ENCODE measurements at regions not wholly inside any gene's neighbourhood (a gene's known extent, or its start where the extent isn't known, plus 50 kb on each side); places are given as distances from the start of the nearest gene placed in this dataset.

DNA sequence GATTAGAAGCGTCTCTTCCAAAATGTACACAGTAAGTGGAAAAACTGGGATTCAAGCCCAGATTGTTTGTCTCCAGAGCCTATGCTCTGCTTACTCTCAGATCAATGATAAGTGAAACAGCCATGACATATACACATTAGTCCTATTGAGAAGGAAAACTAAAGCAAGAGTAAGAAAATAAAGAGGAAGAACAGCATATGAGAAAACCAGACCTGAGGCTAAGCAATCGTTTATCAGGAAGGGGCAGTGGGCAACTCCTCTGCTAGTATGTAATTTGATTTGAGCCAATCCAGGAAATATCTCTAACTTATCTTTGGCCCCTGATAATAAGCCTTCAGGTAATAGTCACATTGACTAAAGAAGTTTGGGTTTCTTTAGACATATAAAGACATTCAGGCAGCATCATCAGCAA, 789.9 kb upstream of the C9orf72 start (continued):
- TF ChIP-seq ZNF584 (CRISPR knock-in tag; IDR thresholded peaks at IDR 0.05; ENCODE audit: low read depth): no peak
- TF ChIP-seq, protein P1, sequence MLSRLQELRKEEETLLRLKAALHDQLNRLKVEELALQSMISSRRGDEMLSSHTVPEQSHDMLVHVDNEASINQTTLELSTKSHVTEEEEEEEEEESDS (CRISPR knock-in tag; IDR thresholded peaks at IDR 0.05): no peak
- TF ChIP-seq, protein P2, sequence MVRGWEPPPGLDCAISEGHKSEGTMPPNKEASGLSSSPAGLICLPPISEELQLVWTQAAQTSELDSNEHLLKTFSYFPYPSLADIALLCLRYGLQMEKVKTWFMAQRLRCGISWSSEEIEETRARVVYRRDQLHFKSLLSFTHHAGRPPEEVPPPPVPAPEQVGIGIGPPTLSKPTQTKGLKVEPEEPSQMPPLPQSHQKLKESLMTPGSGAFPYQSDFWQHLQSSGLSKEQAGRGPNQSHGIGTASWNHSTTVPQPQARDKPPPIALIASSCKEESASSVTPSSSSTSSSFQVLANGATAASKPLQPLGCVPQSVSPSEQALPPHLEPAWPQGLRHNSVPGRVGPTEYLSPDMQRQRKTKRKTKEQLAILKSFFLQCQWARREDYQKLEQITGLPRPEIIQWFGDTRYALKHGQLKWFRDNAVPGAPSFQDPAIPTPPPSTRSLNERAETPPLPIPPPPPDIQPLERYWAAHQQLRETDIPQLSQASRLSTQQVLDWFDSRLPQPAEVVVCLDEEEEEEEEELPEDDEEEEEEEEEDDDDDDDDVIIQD (CRISPR knock-in tag; IDR thresholded peaks at IDR 0.05): no peak

DNA sequence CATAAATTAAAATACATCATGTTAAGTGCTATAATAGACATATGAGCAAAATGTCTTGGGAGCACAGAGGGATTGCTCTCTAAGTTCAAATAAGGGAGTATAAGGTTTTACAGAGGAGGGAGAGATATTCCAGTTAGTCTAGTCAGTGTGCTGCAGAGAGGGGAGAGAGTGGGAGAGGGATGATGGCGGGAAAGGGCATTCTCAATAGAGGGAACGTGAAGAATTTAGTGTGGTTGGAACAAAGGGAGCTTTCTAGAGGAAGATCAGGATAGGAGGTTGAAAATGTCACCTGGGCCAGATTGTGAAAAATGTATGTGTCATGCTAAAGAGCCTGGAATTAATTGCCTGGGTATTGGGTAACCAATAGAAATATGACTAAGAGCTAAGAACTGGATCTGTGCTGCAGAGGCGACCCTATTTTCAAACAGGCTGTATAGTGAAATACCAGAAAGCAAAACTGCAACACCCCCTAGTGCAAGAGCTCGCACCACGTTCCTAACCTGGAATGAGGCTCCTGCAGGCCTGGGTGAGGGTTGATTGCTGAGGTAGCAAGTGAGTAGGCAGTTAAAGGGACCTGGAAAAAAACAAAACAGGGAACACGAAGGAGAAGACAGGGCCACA, 791.8 kb upstream of the C9orf72 start:
- no peaks in the 10 kb centered on the region for H3K4me1 ChIP-seq (replicated peaks in 1 of 2; ENCODE audit: control insufficient read depth in 2 of 2, insufficient read depth in 2 of 2, low read length in 2 of 2)
- 5% methylated on average over 4 of the region's 6 CpGs for WGBS (ENCODE audit: insufficient coverage, low coverage, missing lambda C conversion rate)
- intact Hi-C loops (cut with micrococcal nuclease): no loop called here
- FAIRE-seq (no peak), ATAC-seq (no peak), DNase-seq (ENCODE audit: extremely low read depth in 1 of 4, low spot score in 3 of 4) (no peak)
- TF ChIP-seq ZNF253 (CRISPR knock-in tag; conservative IDR thresholded peaks at IDR 0.05) (no peak), PURB (CRISPR knock-in tag; IDR thresholded peaks at IDR 0.05; ENCODE audit: low read depth) (no peak)
- in situ Hi-C loops (cut with MboI): no loop called here
- no peaks in the 10 kb centered on the region for H3K36me3 ChIP-seq (ENCODE audit: control insufficient read depth, insufficient read depth, low read length)
- no peak overlapping the region for H3K4me2 ChIP-seq (ENCODE audit: insufficient read depth, low read length)
- H3K27ac ChIP-seq (ENCODE audit: extremely low read depth, low read depth, low read length): no peak overlapping the region
- H3K9me1 ChIP-seq (ENCODE audit: control insufficient read depth, insufficient read depth, low read length): no peaks in the 10 kb centered on the region
- ChIA-PET CTCF (ENCODE audit: low intra/inter-chr PET ratio) (no interaction called here), POLR2A (no interaction called here)
- no peak overlapping the region for H3K9ac ChIP-seq (ENCODE audit: insufficient read depth in 1 of 2, low read depth in 2 of 2, low read length in 2 of 2)
- no peak overlapping the region for H2AFZ ChIP-seq (ENCODE audit: low read depth, low read length)
- no peaks in the 10 kb centered on the region for H3K27me3 ChIP-seq (ENCODE audit: control insufficient read depth in 2 of 2, insufficient read depth in 2 of 2, low read length in 2 of 2)
- H3K79me2 ChIP-seq (ENCODE audit: control insufficient read depth, insufficient read depth, low read length): no peaks in the 10 kb centered on the region
- H3K9me3 ChIP-seq (replicated peaks; ENCODE audit: control insufficient read depth, insufficient read depth, low read depth, low read length): no peaks in the 10 kb centered on the region
- no TSS peak for BruUV-seq (replicated peaks)
- no peak overlapping the region for H3K4me3 ChIP-seq
- H4K20me1 ChIP-seq (replicated peaks; ENCODE audit: control insufficient read depth, insufficient read depth, low read length): no peaks in the 10 kb centered on the region

All from K562 (cell line).